Stimulated activated CD4-positive, alpha-beta T cell treated with anti-CD3 and anti-CD28 coated beads, Interleukin-1b, Interleukin-23, amount 100 ng/mL, for 24 hours (primary cell): ENCODE measurements at regions not wholly inside any gene's neighbourhood (a gene's known extent, or its start where the extent isn't known, plus 50 kb on each side); places are given as distances from the start of the nearest gene placed in this dataset.
A peak's percentile ranks its signal among the peaks of the same experiment; 100 is the strongest.

Source experiments
- DNase-seq, 4 experiments: peaks; one replicate each; pipeline ENCODE4 v3.0.0-alpha.2; 2020; ENCODE audit warnings: low read depth in 4 of 4, low spot score in 1 of 4

- no peak for DNase-seq
These were observed 764.1 kb upstream of the TENM3 start for GRCh38 chr4:181479141-181479540.

GRCh38 chr4:181484396-181484795 is 758.8 kb upstream of the TENM3 start:
- no peak for DNase-seq

GRCh38 chr4:181488926-181489325 is 754.3 kb upstream of the TENM3 start:
- no peak for DNase-seq

- DNase-seq, result no peak
These were observed 745.1 kb upstream of the TENM3 start for GRCh38 chr4:181498148-181498547.

- DNase-seq, result no peak
These were observed 740.6 kb upstream of the TENM3 start for GRCh38 chr4:181502611-181503010.

GRCh38 chr4:181503687-181504390 is 739.4 kb upstream of the TENM3 start:
- DNase-seq, result no peak

- DNase-seq, result no peak
These were observed 738.3 kb upstream of the TENM3 start for GRCh38 chr4:181504924-181505323.

GRCh38 chr4:181507180-181507835 is 735.9 kb upstream of the TENM3 start:
- DNase-seq, result no peak

GRCh38 chr4:181507938-181508337 is 735.3 kb upstream of the TENM3 start:
- DNase-seq, result no peak

GRCh38 chr4:181508601-181509000 is 734.6 kb upstream of the TENM3 start:
- DNase-seq, result no peak

GRCh38 chr4:181509073-181509472 is 734.1 kb upstream of the TENM3 start:
- no peak for DNase-seq

- DNase-seq, result no peak
These were observed 725.7 kb upstream of the TENM3 start for GRCh38 chr4:181517491-181517890.

GRCh38 chr4:181520790-181521189 is 722.4 kb upstream of the TENM3 start:
- DNase-seq, result no peak

GRCh38 chr4:181523973-181524372 is 719.2 kb upstream of the TENM3 start:
- DNase-seq, result no peak

GRCh38 chr4:181524499-181524898 is 718.7 kb upstream of the TENM3 start:
- DNase-seq, result no peak

GRCh38 chr4:181525634-181526033 is 717.6 kb upstream of the TENM3 start:
- DNase-seq, result no peak

- DNase-seq, result peak in 1 of 4 experiments; percentile 5
These were observed 714.5 kb upstream of the TENM3 start for GRCh38 chr4:181528570-181529184.

GRCh38 chr4:181529537-181529936 is 713.7 kb upstream of the TENM3 start:
- no peak for DNase-seq

- DNase-seq, result no peak
These were observed 706.9 kb upstream of the TENM3 start for GRCh38 chr4:181536196-181536746.

GRCh38 chr4:181536811-181537434 is 706.3 kb upstream of the TENM3 start:
- no peak for DNase-seq

- DNase-seq, result no peak
These were observed 704.8 kb upstream of the TENM3 start for GRCh38 chr4:181538431-181538830.

GRCh38 chr4:181541396-181541795 is 701.8 kb upstream of the TENM3 start:
- no peak for DNase-seq
